Mesenchymal stem cell (in vitro differentiated cells and primary cell): ENCODE measurements at regions not wholly inside any gene's neighbourhood (a gene's known extent, or its start where the extent isn't known, plus 50 kb on each side); places are given as distances from the start of the nearest gene placed in this dataset.
"Not testable (repeated sequence)": the region's sequence is repeated elsewhere in the genome, so short reads cannot be mapped to it uniquely, and the experiment has no call there.

Experiments
- DNase-seq: peaks from one replicate; pipeline ENCODE4 v3.0.0-alpha.2; 2013
- H2AFZ ChIP-seq: one replicate; pipeline ENCODE4 v1.6.1; 2013; ENCODE audit warnings: low read depth, mild to moderate bottlenecking, control low read depth, inconsistent platforms, low read length, moderate library complexity
- H2AK5ac ChIP-seq: 2 replicates; pipeline ENCODE4 v1.6.1; 2013; ENCODE audit warnings: low read length, moderate library complexity, mild to moderate bottlenecking, inconsistent platforms; ENCODE audit not compliant: severe bottlenecking
- H2BK120ac ChIP-seq: one replicate; pipeline ENCODE4 v1.6.1; 2013; ENCODE audit warnings: low read depth, mild to moderate bottlenecking, inconsistent platforms, low read length, moderate library complexity
- H2BK12ac ChIP-seq, 2 experiments: one replicate each; pipeline ENCODE4 v1.6.1; 2013; ENCODE audit warnings: inconsistent platforms in 2 of 2, low read length in 2 of 2, mild to moderate bottlenecking in 2 of 2, moderate library complexity in 2 of 2, control low read depth in 1 of 2
- H2BK15ac ChIP-seq: one replicate; pipeline ENCODE4 v1.6.1; 2013; ENCODE audit warnings: mild to moderate bottlenecking, low read depth, inconsistent platforms; ENCODE audit not compliant: poor library complexity, severe bottlenecking
- H2BK5ac ChIP-seq: 2 replicates; pipeline ENCODE4 v1.6.1; 2013; ENCODE audit warnings: low read depth, mild to moderate bottlenecking, low read length, control low read depth, inconsistent platforms; ENCODE audit not compliant: poor library complexity, severe bottlenecking
- H3K14ac ChIP-seq, 2 experiments: one replicate each; pipeline ENCODE4 v1.6.1; 2013; ENCODE audit warnings: inconsistent platforms in 2 of 2, low read length in 2 of 2, control low read depth in 1 of 2, mild to moderate bottlenecking in 1 of 2, moderate library complexity in 1 of 2
- H3K18ac ChIP-seq, 2 experiments: one replicate each; pipeline ENCODE4 v1.6.1; 2013; ENCODE audit warnings: inconsistent platforms in 2 of 2, low read length in 2 of 2, control low read depth in 1 of 2, low read depth in 1 of 2, mild to moderate bottlenecking in 1 of 2
- H3K23ac ChIP-seq, 2 experiments: one replicate each; pipeline ENCODE4 v1.6.1; 2013; ENCODE audit warnings: inconsistent platforms in 2 of 2, low read length in 2 of 2, mild to moderate bottlenecking in 2 of 2, moderate library complexity in 2 of 2, control low read depth in 1 of 2
- H3K27ac ChIP-seq: 2 replicates; pipeline ENCODE4 v1.5.1; 2013; ENCODE audit warnings: mild to moderate bottlenecking, moderate library complexity, low read length, control low read depth, inconsistent platforms; ENCODE audit not compliant: poor library complexity, severe bottlenecking
- H3K27me3 ChIP-seq, 2 experiments: 2 replicates each; pipeline versions ENCODE4 v1.6.1 to v1.7.0; 2013; ENCODE audit warnings: low read length in 2 of 2, mild to moderate bottlenecking in 2 of 2, moderate library complexity in 2 of 2, control low read depth in 1 of 2, inconsistent platforms in 1 of 2; ENCODE audit not compliant: control insufficient read depth in 1 of 2, insufficient read depth in 1 of 2
- H3K36me3 ChIP-seq, 2 experiments: 2 replicates each; pipeline versions ENCODE4 v1.6.1 to v1.7.0; 2013; ENCODE audit warnings: low read length in 2 of 2, control low read depth in 1 of 2, inconsistent platforms in 1 of 2, low read depth in 1 of 2, mild to moderate bottlenecking in 1 of 2; ENCODE audit not compliant: insufficient read depth in 2 of 2, control insufficient read depth in 1 of 2
- H3K4ac ChIP-seq, 2 experiments: one replicate each; pipeline ENCODE4 v1.6.1; 2013; ENCODE audit warnings: inconsistent platforms in 2 of 2, low read length in 2 of 2, mild to moderate bottlenecking in 2 of 2, moderate library complexity in 2 of 2, control low read depth in 1 of 2, low read depth in 1 of 2
- H3K4me1 ChIP-seq: 2 replicates; pipeline ENCODE4 v1.6.1; 2013; ENCODE audit warnings: low read depth, low read length, control low read depth; ENCODE audit not compliant: control insufficient read depth, insufficient read depth
- H3K4me2 ChIP-seq: 2 replicates; pipeline ENCODE4 v1.6.1; 2013; ENCODE audit warnings: low read length, mild to moderate bottlenecking, inconsistent platforms; ENCODE audit not compliant: poor library complexity, severe bottlenecking
- H3K4me3 ChIP-seq, 2 experiments: 2 replicates each; pipeline versions ENCODE4 v1.5.1 to v1.7.0; 2013; ENCODE audit warnings: low read length in 2 of 2, mild to moderate bottlenecking in 2 of 2, control low read depth in 1 of 2, low read depth in 1 of 2; ENCODE audit not compliant: insufficient read depth in 1 of 2
- H3K79me1 ChIP-seq: replicated peaks from 2 replicates; pipeline ENCODE4 v1.6.1; 2013; ENCODE audit warnings: mild to moderate bottlenecking, control low read depth, low read length, inconsistent platforms; ENCODE audit not compliant: poor library complexity, severe bottlenecking
- H3K9ac ChIP-seq: 2 replicates; pipeline ENCODE4 v1.7.0; 2013; ENCODE audit warnings: mild to moderate bottlenecking, low read length, moderate library complexity
- H3K9me3 ChIP-seq: 2 replicates; pipeline ENCODE4 v1.7.0; 2013; ENCODE audit warnings: mild to moderate bottlenecking, low read length; ENCODE audit not compliant: control insufficient read depth
- H4K8ac ChIP-seq: one replicate; pipeline ENCODE4 v1.6.1; 2013; ENCODE audit warnings: inconsistent platforms, mild to moderate bottlenecking, low read length, moderate library complexity
- H4K91ac ChIP-seq: one replicate; pipeline ENCODE4 v1.6.1; 2013; ENCODE audit warnings: mild to moderate bottlenecking, low read length, inconsistent platforms
- WGBS: methylation state at CpG from one replicate; pipeline ENCODE4 v1.1.7; 2013; ENCODE audit warnings: mixed read lengths; 5-methylcytosine and 5-hydroxymethylcytosine counted together

DNA sequence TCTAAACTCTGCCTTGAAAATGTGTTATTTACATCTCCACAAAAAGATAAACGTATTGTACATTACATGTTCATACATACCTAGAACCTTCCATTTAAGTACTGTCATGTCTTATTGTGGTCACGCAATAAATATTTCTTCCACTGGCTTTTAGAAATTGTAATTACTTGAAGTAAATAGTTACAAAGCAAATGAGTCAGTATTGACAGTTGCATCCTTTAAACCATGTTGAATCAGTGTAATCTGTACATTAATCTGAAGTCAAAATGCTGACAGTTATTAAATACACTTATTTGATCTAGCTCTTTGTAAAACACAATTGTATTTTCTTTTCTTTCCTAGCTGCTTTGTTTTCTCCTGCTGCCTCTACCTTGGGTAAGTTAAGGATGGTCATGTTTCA, 446.7 kb downstream of the EPHA5 start:
- Histone ChIP-seq H3K18ac (no peak overlapping the region), H3K4me2 (no peak overlapping the region), H3K4me3 (no peak overlapping the region), H2BK120ac (no peak overlapping the region), H3K4me1 (no peaks in the 10 kb centered on the region), H2AK5ac (no peak overlapping the region), H3K79me1 (no peaks in the 10 kb centered on the region), H3K9ac (no peak overlapping the region), H3K36me3 (no peaks in the 10 kb centered on the region), H3K14ac (no peak overlapping the region), H3K23ac (no peak overlapping the region), H2BK12ac (no peak overlapping the region), H2AFZ (no peak overlapping the region), H4K8ac (no peak overlapping the region), H2BK15ac (no peak overlapping the region), H3K9me3 (no peaks in the 10 kb centered on the region), H3K27me3 (no peaks in the 10 kb centered on the region), H3K4ac (no peak overlapping the region), H3K27ac (no peak overlapping the region), H4K91ac (no peak overlapping the region), H2BK5ac (no peak overlapping the region)
- 88% methylated on average over 1 of the region's 2 CpGs for WGBS
- DNase-seq: no peak

- H3K14ac ChIP-seq, H2AFZ ChIP-seq, H3K23ac ChIP-seq, H3K4me1 ChIP-seq, H3K27me3 ChIP-seq, DNase-seq, H3K4me3 ChIP-seq, H2BK12ac ChIP-seq, H3K18ac ChIP-seq, H3K9ac ChIP-seq, H2BK15ac ChIP-seq, H2AK5ac ChIP-seq, H4K91ac ChIP-seq, H3K4ac ChIP-seq, H4K8ac ChIP-seq, H3K79me1 ChIP-seq, H2BK5ac ChIP-seq, H3K36me3 ChIP-seq, H3K9me3 ChIP-seq, H3K27ac ChIP-seq, H3K4me2 ChIP-seq, H2BK120ac ChIP-seq: not testable (repeated sequence)
- 82% methylated on average over 7 of the region's 11 CpGs for WGBS
Observed at GRCh38 chr4:65223074-65223473, 447.2 kb downstream of the EPHA5 start.

DNA sequence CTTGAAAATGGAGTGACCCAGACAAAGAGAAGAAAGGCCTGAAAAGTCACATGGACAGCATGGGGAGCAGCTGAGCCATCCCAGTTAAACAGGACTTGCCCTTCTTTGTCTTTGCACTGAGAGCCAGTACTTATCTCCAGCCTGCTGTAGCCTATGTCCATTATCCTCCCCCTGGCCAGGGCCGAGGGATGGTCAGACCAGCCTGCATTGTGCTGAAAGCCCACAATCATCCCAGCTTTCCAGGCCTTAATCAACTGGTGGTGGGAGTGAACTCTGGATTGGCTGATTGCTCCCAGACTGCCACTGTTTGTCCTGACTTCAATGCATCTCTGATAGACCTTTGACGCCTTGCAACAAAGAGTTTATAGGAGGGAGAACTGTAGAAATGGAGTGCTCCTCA, 453.1 kb downstream of the EPHA5 start:
- Histone ChIP-seq H3K27ac (no peak overlapping the region), H2BK15ac (no peak overlapping the region), H2AK5ac (no peak overlapping the region), H3K9me3 (peaks cover 3% of the 10 kb centered on the region), H3K79me1 (no peaks in the 10 kb centered on the region), H3K27me3 (no peaks in the 10 kb centered on the region), H2BK5ac (no peak overlapping the region), H3K14ac (no peak overlapping the region), H2BK120ac (no peak overlapping the region), H3K18ac (no peak overlapping the region), H3K4me1 (no peaks in the 10 kb centered on the region), H2AFZ (no peak overlapping the region), H3K4me3 (no peak overlapping the region), H3K4me2 (no peak overlapping the region), H3K9ac (no peak overlapping the region), H4K8ac (no peak overlapping the region), H2BK12ac (no peak overlapping the region), H4K91ac (no peak overlapping the region), H3K23ac (no peak overlapping the region), H3K36me3 (no peaks in the 10 kb centered on the region), H3K4ac (no peak overlapping the region)
- 79% methylated on average over 2 of the region's 2 CpGs for WGBS
- DNase-seq: no peak

DNA sequence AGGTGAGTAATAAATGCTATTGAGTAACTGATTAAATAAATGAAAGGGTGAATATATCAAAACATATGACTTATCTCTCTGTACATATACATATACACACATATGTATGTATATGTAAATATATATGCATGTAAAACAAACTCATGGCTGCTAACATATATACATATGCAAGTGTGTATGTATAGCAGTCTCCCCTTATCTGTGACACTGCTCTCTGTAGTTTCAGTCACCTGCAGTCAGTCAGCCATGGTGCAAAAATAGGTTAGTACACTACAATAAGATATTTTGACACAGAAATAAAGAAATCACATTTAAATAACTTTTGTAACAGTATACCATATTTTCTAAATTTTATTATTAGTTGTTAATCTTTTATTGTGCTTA, 467.4 kb downstream of the EPHA5 start:
- H3K23ac ChIP-seq: no peak overlapping the region
- H2AK5ac ChIP-seq: no peak overlapping the region
- no peak overlapping the region for H3K27ac ChIP-seq
- H3K4ac ChIP-seq: no peak overlapping the region
- peaks cover 8% of the 10 kb centered on the region for H3K9me3 ChIP-seq
- H3K9ac ChIP-seq: no peak overlapping the region
- no peak overlapping the region for H3K18ac ChIP-seq
- no peak for DNase-seq
- H3K79me1 ChIP-seq: no peaks in the 10 kb centered on the region
- H3K14ac ChIP-seq: no peak overlapping the region
- H2BK5ac ChIP-seq: no peak overlapping the region
- no peak overlapping the region for H2BK120ac ChIP-seq
- H3K36me3 ChIP-seq: no peaks in the 10 kb centered on the region
- H3K4me2 ChIP-seq: no peak overlapping the region
- no peak overlapping the region for H2AFZ ChIP-seq
- no peak overlapping the region for H4K8ac ChIP-seq
- H2BK12ac ChIP-seq: no peak overlapping the region
- no peak overlapping the region for H4K91ac ChIP-seq
- H3K27me3 ChIP-seq: no peaks in the 10 kb centered on the region
- no peak overlapping the region for H3K4me3 ChIP-seq
- H2BK15ac ChIP-seq: no peak overlapping the region
- no peaks in the 10 kb centered on the region for H3K4me1 ChIP-seq
